ENCODE measurements at regions not wholly inside any gene's neighbourhood (a gene's known extent, or its start where the extent isn't known, plus 50 kb on each side); places are given as distances from the start of the nearest gene placed in this dataset.

GRCh38 chr10:113300201-113300600, 252.7 kb upstream of the HABP2 start:
- Histone ChIP-seq H3K4me3 (no peak overlapping the region), H3K4me1 (no peaks in the 10 kb centered on the region), H3K9ac (ENCODE audit: low read depth in 2 of 2, low read length in 2 of 2) (no peak overlapping the region), H3K27ac (no peak overlapping the region), H3K27me3 (no peaks in the 10 kb centered on the region), H3K9me3 (no peaks in the 10 kb centered on the region), H3K36me3 (no peaks in the 10 kb centered on the region)
- no peak for TF ChIP-seq CTCF (IDR thresholded peaks at IDR 0.05)
- intact Hi-C loops (cut with DNase I): no loop called here
- DNase-seq: no peak

- H3K9ac ChIP-seq (ENCODE audit: low read depth in 2 of 2, low read length in 2 of 2): no peak overlapping the region
- H3K4me3 ChIP-seq: no peak overlapping the region
- intact Hi-C loops (cut with DNase I): no loop called here
- no peaks in the 10 kb centered on the region for H3K27me3 ChIP-seq
- no peak overlapping the region for H3K27ac ChIP-seq
- no peaks in the 10 kb centered on the region for H3K9me3 ChIP-seq
- DNase-seq: no peak
- H3K4me1 ChIP-seq: no peaks in the 10 kb centered on the region
- TF ChIP-seq CTCF (IDR thresholded peaks at IDR 0.05): no peak
- H3K36me3 ChIP-seq: no peaks in the 10 kb centered on the region
These were observed 252.2 kb upstream of the HABP2 start for GRCh38 chr10:113300617-113301016.

GRCh38 chr10:113301342-113301984, 251.4 kb upstream of the HABP2 start:
- Histone ChIP-seq H3K27ac (no peak overlapping the region), H3K36me3 (no peaks in the 10 kb centered on the region), H3K9ac (ENCODE audit: low read depth in 2 of 2, low read length in 2 of 2) (no peak overlapping the region), H3K9me3 (no peaks in the 10 kb centered on the region), H3K27me3 (no peaks in the 10 kb centered on the region), H3K4me3 (no peak overlapping the region), H3K4me1 (no peaks in the 10 kb centered on the region)
- intact Hi-C loops (cut with DNase I): no loop called here
- DNase-seq: no peak
- no peak for TF ChIP-seq CTCF (IDR thresholded peaks at IDR 0.05)

- no peaks in the 10 kb centered on the region for H3K9me3 ChIP-seq
- DNase-seq: no peak
- no peaks in the 10 kb centered on the region for H3K36me3 ChIP-seq
- H3K27ac ChIP-seq: no peak overlapping the region
- H3K4me1 ChIP-seq: no peaks in the 10 kb centered on the region
- no peak for TF ChIP-seq CTCF (IDR thresholded peaks at IDR 0.05)
- H3K9ac ChIP-seq (ENCODE audit: low read depth in 2 of 2, low read length in 2 of 2): no peak overlapping the region
- intact Hi-C loops (cut with DNase I): no loop called here
- no peak overlapping the region for H3K4me3 ChIP-seq
- H3K27me3 ChIP-seq: no peaks in the 10 kb centered on the region
These were observed 250.8 kb upstream of the HABP2 start for GRCh38 chr10:113302062-113302461.

GRCh38 chr10:113303544-113304146, 249.2 kb upstream of the HABP2 start:
- Histone ChIP-seq H3K36me3 (no peaks in the 10 kb centered on the region), H3K9me3 (no peaks in the 10 kb centered on the region), H3K27ac (no peak overlapping the region), H3K9ac (ENCODE audit: low read depth in 2 of 2, low read length in 2 of 2) (no peak overlapping the region), H3K27me3 (no peaks in the 10 kb centered on the region), H3K4me3 (no peak overlapping the region), H3K4me1 (no peaks in the 10 kb centered on the region)
- DNase-seq: no peak
- intact Hi-C loops (cut with DNase I): no loop called here
- no peak for TF ChIP-seq CTCF (IDR thresholded peaks at IDR 0.05)
